Fibroblast of skin of right biceps (primary cell): ENCODE measurements at regions not wholly inside any gene's neighbourhood (a gene's known extent, or its start where the extent isn't known, plus 50 kb on each side); places are given as distances from the start of the nearest gene placed in this dataset.
"Not testable (repeated sequence)": the region's sequence is repeated elsewhere in the genome, so short reads cannot be mapped to it uniquely, and the experiment has no call there.

Experiments
- DNase-seq: peaks from one replicate; pipeline ENCODE4 v3.0.0-alpha.2; 2013

DNA sequence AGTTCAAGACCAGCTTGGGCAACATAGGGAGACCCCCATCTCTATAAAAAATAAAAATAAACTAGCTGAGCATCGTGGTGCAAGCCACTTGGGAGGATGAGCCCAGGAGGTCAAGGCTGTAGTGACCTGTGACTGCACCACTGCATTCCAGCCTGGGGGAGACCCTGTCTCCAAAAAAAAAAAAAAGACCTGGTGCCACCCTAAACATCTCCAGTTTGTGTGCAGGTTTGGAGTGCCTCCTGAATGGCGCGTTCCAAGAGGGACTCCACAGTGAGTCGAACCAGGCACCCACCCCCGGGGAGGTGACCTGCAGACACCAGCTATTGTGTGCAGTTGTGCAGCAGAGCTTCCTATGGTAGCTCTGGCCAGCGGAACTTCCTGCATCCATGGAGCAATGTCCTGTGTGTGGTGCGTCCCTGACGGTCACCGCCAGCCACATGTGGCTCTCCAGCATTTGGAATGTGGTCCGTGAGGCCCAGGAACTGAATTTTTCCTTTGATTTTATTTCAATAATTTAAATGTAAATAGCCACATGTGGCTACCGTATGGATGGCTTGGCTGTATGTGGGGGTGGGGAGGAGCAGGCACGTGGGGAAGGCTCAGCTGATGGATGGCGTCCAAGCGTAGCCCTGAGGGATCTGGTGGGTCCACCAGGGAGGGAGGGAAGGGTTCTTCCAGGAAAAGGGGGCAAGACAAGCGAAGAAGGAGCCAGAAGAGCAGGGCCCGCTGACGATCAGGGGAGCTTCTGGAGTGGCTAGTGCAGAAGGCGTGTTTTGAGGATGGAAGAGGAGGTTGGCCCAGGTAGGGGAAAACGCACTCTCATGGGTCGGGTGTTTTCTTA, 107.1 kb upstream of the GSE1 start:
- no peak for DNase-seq

DNA sequence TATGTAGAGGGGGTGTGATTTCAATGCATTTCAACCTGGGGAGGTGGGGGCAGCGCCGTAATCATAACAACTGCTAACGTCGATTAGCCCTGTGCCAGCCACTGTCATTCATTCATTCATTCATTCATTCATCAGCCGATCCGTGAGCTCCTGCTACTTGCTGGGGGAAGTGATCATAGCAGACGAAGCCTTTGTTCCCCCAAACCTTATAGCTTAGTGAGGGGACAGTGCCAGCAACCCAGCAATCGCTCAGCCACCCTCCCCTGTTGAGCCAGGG, 106.5 kb upstream of the GSE1 start:
- no peak for DNase-seq

DNA sequence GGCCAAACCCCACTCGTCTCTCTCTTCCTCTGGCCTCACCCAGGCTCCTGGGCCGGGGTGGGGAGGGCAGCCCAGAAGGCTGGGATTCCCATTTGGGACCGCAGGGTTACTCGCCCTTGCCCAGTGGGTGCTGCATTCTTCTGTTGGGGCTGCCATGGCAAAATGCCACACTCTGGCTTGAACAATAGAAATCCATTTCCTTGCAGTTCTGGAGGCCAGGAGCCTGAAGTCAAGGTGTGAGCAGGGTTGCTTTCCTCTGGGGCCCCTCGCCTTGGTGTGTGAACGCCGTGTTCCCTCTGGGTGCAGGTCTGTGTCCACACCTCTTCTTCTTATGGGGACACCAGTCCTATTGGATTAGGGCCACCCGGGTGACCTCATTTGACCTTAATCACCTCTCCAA, 105.8 kb upstream of the GSE1 start:
- no peak for DNase-seq

DNA sequence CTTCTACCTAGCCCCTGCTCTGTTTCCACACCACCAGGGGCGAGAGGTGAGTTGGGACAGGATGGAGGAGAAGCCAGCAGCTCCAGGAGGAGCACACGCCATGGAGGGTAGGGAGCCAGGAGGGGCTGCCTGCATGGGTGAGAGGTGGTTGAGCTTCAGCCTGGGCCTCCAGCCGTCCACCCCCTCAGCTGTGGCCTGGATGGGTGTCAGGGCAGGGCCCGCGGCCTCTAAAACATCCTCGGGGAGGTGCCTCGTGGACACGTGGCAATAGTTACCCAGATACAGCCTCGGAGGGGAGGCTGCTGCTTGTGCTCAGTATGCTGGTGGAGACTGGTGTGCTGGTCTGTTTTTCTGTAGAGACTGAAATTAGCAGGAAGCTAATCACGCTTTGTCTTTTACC, 104.7 kb upstream of the GSE1 start:
- DNase-seq = no peak

DNA sequence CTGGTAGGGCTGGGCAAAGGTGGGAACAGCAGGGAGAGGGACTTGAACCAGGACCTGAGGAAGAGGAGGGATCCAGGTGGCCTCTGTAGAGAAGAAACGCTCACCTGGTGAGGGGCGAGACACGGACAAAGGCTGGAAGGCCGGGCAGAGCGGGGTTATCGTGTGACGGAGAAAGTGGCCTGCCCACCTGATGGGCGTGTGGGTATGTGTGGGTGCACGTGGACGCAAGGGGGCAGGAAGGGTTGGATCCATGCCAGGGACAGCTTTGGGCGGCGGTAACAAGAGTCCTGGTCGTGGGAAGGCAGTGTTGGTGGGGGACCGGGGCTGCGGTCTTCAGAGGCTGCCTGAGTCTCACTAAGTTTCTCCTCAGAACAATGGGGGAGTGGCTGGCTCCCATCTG, 104.1 kb upstream of the GSE1 start:
- DNase-seq = no peak

DNA sequence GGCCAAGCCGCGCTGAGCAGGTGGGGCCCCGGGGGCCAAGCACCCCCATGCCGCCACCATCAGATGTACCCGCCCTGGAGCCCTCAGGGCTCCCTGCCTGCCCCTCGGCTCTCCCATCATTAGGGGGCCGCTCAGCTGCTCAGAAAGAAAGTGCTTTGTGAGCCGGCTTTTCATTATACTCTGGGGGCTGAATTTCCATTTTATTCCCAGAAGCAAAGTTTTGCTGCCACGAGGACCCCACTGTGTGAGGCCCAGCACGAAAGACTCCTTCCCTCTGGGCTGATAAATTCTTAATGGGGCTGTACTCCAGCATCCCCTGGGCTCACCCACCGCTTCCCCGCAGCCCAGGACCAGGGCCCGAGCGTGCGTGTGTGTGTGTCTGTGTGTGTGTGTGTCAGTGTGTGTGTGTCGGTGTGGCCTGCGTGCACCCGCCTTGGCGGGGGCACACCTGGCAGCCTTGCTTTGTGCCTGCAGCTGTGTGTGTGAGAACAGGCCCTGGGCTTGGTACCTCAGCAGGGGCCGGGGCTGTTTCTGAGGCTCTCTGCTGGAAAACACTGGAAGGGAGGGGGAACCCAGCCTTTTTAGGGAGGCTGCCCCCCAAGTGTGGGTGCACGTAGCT, 103.0 kb upstream of the GSE1 start:
- no peak for DNase-seq

DNA sequence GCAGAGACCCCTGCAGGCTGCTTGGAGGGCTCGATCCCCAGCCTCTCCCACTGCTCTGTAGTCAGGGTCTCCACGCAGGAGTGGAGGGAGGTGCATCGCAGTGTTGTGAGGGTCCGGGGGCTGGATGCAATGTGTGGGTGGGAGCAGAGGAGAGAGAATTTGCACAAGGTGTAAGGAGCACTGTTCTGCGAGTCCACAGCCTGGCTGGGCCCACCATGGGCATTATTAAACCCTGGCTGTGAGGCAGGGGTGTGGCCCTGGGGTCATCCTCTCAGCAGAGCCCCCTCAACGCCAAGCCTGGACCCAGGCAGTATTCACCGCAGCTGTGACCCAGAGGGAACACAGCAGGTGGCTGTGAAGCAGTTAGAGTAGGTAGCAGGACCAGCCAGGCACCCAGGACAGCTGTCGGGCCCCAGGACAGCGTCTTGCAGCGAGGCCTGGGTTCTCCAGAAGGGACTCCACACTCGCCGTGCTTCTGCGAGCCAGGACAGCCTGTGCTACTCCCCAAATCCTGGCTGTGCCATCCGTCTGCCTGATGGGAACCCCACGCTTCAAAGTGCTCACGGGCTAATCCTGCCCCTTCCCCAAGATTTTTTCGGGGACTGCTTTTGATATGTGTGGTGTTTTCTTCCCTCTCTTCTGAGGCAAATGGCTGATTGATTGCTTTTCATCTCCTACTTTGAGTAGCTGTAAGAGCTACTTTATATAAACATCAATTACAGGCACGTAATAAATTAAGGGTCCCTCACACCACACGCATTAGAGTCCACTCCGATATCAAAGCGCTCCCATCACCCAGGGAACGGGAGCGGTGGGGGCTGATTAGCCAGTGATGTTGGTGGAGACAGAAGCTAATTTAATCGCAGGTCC, 100.9 kb upstream of the GSE1 start:
- DNase-seq = no peak

DNA sequence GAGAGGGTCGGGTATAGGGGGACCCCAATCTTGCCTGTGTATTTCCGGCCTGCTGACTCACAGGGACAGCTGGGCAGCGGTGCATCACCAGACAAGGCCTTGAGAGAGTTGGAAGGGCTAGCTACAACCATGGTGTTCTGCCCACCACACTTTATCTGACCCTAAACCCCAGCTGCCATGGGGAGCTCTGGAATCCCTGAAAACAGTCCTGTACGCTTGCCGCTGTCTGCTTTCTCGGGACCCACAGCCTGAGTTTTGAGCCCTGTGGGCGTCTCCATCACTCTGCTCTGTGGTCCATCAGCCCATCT, 100.4 kb upstream of the GSE1 start:
- no peak for DNase-seq

DNA sequence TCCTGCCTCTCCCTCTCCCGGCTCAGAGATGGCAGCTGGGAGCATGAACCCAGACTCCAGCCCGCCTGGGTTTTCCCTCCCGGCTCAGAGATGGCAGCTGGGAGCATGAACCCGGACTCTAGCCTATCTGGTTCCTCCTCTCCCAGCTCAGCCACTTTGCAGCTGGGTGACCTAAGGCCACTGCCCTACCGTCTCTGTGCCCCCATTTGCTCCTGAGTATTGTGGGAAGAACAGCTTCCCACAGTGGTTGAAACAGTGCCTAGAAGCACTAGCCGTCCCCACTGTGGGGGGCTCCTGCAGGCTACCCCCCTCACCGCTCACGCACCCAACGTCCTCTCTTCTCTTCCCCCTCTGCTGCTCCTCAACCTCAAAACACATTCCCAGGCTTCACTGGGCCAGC, 99.9 kb upstream of the GSE1 start:
- DNase-seq = no peak

DNA sequence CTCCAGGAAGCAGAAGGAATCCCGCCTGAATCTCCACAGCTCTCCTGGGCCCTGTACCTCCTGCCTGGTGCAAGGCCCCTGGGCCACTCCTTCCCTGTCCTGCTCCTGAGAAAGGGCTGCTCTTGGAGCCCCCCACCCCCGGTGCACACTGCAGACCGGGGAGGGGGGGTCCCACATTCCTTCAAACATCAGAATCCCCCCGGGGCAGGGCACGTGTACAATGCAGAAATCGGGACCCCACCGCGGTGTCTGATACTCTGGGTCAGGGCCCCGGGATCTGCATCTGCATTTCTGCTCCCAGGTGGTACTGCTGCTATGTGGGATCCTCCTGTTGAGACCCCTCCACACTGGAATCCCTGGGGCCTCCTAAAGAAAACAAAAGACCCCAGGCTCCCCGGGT, 99.5 kb upstream of the GSE1 start:
- DNase-seq = no peak

DNA sequence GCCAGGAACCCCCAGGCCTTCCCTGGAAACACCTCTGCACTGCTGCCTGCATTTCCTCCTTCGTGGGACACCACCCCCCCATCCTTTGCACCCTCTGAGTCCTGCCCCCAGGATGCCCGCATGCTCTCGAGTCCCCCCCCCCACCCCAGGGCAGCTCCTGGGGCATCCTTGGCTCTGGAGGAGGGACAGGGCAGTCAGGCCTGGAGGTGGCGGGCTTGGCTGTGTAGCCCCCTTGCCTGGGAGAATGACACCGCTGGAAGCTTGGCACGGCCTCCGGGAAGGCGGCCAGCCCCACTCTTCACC, 98.9 kb upstream of the GSE1 start:
- DNase-seq = no peak

DNA sequence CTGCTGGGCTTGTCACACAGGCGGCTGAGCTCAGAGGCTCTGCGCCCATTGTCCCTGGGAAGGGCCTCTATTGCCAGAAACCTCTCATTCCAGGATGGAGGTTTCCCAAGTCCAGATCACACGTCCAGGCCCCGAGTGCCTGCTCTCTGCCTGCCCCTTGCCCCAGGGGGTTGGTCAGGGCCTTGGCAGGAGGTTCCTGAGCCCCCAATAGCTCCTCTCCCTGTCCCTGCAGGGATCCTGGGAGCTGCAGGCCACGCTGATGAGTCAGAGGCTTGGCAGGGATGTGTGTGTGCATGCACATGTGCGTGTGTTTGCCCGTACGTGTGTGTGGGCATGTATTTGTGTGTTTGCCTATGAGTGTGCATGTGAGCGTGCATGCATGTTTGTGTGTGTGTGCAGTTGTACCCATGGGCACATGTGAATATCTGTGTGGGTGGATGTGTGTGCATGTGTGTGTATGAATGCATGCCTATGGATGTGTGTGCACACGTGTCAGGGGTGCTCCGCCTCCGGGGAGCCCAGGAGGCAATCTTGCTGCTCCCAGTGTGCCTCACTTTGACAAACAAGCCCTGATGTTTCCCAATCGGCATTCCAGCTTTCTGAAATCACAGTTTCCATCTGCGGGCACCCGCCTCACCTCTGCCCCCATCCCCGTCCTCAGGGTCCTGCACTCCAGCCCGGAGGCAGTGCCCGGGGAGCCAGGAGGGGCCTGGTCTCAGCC, 98.4 kb upstream of the GSE1 start:
- DNase-seq = peak; percentile 96

DNA sequence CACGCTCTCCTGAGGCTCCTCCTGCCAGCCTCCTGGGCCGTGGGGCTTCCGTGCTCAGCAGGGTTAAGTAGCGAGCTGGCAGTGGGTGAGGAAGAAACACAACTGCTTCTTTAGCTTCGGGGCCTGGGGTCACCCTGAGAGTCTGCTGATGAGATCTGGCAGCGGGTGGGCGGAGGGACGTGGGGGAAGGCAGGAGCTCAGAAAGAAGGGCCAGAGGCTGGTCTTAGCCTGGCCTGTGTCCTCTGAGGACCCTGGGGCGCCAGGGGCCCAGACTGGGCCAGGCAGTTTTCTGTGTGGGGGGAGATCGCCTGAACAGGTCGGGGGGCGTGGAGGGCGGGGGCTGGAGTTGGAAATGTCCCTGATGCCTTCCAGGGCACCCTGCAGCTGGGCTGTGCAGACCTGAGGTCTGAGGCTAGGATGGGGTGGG, 97.8 kb upstream of the GSE1 start:
- no peak for DNase-seq

DNA sequence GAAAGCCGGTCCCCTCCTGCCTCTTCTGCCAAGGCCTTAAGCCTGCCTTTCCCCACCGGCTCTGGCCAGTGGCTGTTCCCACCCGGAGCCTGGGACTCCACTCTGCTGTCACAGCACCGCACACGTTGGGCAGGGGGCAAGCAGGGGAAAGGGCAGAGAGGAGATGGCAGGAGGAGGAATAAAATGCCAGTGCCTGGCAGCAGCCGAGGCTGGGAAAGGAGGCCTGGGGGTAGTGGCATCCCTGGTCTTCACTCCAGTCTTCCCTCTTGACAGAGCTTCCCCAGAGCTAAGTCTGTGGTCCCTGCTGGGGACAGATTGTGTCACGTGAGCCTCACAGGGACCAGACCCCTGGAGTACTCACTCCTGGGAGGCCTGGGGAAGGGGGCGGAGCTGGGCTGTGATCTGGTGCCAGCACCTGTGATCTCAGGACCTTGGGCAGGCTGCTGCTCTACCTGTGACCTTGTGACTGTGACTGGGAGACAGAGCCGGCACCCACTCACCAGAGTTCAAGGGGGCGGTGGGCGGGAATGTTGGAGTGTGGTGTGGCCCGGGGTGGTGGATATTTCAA, 97.2 kb upstream of the GSE1 start:
- DNase-seq = no peak

DNA sequence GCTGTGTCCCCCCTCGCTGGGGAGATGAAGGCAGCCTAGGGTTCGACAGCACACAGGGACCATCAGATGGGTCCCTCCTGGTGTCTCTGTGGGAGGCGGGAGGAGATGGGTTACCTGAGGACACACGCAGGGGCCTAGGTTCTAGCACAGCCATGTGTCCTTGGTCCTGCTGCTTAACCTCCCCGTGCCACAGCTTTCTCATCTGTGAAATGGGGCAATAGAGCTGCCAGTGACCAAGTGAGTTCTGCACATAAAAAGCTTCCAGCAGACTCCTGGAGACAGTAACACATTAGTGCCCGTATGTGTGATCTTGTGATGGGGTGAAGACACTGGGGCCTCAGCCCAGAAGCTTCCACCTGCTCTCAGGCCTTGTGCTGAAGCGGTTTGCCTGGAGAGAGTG, 96.0 kb upstream of the GSE1 start:
- DNase-seq = no peak

DNA sequence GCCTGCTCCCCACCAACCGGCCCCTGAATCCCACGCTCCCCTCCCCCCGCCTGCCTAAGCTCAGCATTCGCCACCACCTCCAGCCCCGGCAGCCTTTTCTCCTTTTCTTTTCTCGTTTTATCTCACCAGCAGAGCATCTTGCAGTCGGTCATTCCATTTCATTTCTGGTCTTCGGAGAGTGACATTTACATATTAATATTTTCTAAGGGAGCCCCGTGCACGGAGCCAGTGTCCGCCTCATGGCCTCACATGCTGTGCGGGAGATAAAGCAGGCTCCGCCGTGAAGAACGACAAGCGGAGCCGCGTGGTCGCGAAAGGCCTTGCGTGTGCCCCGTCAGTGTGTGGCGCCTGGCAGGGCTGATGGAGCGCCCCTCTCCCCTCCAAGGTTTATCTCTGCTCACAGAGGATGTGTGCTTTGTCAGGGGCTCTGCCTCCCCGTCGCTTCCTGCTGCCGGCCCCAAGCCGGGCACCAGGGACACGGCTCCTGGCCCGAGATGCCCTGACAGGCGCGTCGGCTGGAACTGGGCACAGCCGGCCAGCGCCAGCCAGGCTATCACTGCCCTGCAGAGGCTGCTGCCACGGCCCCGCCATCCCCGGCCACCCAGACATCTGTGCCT, 95.5 kb upstream of the GSE1 start:
- DNase-seq = no peak

DNA sequence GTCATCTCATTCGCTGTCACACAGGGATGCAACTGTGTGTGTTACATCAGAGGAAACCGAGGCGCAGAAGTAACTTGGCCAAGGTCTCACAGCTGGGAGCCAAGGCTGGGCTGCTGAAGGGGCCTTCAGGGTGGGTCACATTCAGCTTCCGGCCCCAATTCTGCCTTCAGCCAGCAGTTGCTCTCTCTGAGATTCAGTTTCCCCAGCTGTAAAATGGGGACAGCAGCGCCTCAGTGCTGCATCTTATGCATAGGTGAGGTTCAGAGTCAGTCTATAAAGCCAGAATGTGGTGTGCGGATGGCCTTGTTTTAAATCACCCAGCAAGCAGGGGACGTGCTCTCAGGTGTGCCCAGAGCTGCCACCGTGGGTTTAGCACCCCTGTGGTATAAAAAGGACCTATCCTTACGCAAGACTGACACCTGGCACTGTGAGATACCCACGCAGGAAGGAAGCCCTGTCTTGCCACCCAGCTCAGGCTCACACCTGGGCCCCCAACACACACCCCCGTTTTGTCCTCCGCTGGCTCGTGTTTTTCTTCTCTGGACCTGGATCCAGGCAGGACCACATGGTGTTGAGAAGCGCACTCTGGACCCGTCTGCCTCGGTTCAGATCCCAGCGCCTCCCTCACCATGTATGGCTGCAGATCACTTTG, 94.6 kb upstream of the GSE1 start:
- DNase-seq = no peak

DNA sequence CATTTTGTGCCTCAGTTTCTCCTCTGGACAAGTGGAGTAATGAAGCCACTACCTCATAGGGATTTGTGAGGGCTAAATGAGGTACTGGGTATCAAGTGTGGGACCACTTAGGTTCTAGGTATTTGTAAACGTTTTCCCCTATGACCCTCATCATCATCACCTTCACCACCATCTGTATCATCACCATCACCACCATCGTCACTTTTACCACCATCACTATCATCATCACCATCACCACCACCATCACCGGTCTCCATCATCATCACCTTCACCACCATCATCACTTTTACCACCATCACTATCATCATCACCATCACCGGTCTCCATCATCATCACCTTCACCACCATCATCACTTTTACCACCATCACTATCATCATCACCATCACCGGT, 94.1 kb upstream of the GSE1 start:
- not testable (repeated sequence) for DNase-seq

DNA sequence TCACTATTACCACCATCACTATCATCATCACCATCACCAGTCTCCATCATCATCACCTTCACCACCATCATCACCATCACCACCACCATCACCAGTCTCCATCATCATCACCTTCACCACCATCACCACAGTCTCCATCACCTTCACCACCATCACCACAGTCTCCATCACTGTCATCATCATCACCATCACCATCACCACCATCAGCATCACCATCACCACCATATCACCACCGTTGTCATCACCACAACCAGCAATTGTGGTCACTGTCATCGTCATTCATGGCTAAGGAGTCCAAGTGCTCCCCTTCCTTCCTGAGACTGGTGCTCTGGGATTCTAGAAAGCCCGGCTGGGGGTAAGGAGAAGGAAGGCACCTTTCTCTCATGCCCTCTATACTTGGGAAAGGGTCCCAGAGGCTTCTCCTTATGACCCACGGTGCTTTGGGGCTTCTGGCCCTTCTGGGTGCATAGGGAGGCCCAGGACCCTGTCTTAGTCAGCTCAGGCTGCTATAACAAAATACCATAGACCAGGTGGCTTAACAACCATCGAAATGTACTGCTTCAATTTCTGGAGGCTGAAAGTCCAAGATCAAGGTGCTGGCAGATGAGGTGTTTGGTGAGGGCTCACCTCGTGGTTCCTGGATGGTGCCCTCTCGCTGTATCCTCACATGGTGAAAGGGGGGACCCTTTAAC, 93.4 kb upstream of the GSE1 start:
- DNase-seq = no peak

DNA sequence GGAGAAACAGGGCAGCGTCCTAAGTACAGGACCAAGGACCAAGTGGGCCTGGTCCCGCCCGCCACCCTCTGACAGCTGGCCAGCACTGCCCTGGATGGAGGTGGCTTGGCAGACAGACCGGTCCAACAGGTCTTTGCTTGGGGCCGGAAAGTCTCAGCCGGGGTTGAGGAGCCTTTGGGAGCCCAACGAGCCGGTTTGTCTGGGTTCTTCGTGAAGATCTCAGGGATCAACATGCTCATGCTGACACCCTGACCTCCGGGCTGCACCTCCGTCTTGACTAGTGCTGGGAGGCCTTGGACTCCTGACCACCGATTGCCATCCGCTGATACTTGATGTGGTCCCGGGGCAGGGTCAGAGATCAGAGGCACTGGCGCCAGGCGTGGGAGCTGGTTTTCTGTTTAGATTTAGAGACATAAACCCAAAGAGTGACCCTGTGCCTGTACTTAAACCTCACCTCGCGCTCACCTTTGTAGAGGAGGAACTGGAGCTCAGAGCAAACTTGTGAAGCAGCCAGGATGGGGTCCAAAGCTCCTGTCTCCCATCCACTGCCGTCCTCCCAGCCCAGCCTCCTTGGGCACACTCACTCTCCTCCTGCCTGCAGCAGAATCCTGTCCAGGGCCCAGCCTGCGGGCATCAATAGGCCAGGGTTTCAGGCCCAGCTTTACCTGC, 92.1 kb upstream of the GSE1 start:
- DNase-seq = no peak
